Lung (tissue), 11 donors: ENCODE measurements at regions not wholly inside any gene's neighbourhood (a gene's known extent, or its start where the extent isn't known, plus 50 kb on each side); places are given as distances from the start of the nearest gene placed in this dataset.

Experiments used
- ATAC-seq: fragments of 200-7000 bp; cut with Tn5 transposase; one replicate; pipeline ENCODE4 v1.9.1; 2020; ENCODE audit warnings: moderate number of reproducible peaks; ENCODE audit not compliant: insufficient read depth, low FRiP score
- DNase-seq, 3 donors: peaks; one replicate each; pipeline ENCODE4 v3.0.0-alpha.2; 2013 to 2017
- H3K27ac ChIP-seq, 2 donors: one replicate each; pipeline ENCODE4 v1.5.1; 2013; ENCODE audit warnings: mild to moderate bottlenecking in 2 of 2, moderate library complexity in 2 of 2, control low read depth in 1 of 2, inconsistent platforms in 1 of 2, low read depth in 1 of 2, low read length in 1 of 2
- H3K27me3 ChIP-seq, 3 donors: one replicate each; pipeline ENCODE4 v1.5.1; 2013; ENCODE audit warnings: low read length in 2 of 3; ENCODE audit not compliant: control insufficient read depth in 3 of 3, insufficient read depth in 3 of 3
- H3K36me3 ChIP-seq, 4 donors: one replicate each; pipeline ENCODE4 v1.5.1; 2013; ENCODE audit warnings: low read length in 4 of 4, mild to moderate bottlenecking in 1 of 4, moderate library complexity in 1 of 4; ENCODE audit not compliant: control insufficient read depth in 4 of 4, insufficient read depth in 4 of 4
- H3K4me1 ChIP-seq, 5 donors: one replicate each; pipeline ENCODE4 v1.5.1; 2013; ENCODE audit warnings: low read length in 5 of 5, mild to moderate bottlenecking in 2 of 5, moderate library complexity in 1 of 5; ENCODE audit not compliant: control insufficient read depth in 5 of 5, insufficient read depth in 5 of 5
- H3K4me3 ChIP-seq: one replicate; pipeline ENCODE4 v1.5.1; 2013; ENCODE audit warnings: mild to moderate bottlenecking, control low read depth, moderate library complexity
- H3K9ac ChIP-seq, 2 donors: one replicate each; pipeline ENCODE4 v1.5.1; 2013; ENCODE audit warnings: low read length in 2 of 2, control low read depth in 1 of 2; ENCODE audit not compliant: insufficient read depth in 1 of 2
- H3K9me3 ChIP-seq, 4 donors: one replicate each; pipeline ENCODE4 v1.5.1; 2013; ENCODE audit warnings: low read length in 3 of 4, mild to moderate bottlenecking in 1 of 4, moderate library complexity in 1 of 4; ENCODE audit not compliant: control insufficient read depth in 4 of 4, insufficient read depth in 3 of 4
- CTCF ChIP-seq: IDR thresholded peaks from 2 replicates; pipeline ENCODE4 v1.5.1; 2012; ENCODE audit warnings: mild to moderate bottlenecking; ENCODE audit errors: control extremely low read depth, extremely low read depth
- WGBS, 2 donors: extraction: QIAGEN DNeasy Blood & Tissue Kit; methylation state at CpG; one replicate each; pipeline ENCODE4 v1.1.7; 2013; 5-methylcytosine and 5-hydroxymethylcytosine counted together
- donor health status: control.
- donor health status: control.
- donor health status: Bipolar disorder and iron deficiency.
- donor health status: healthy.
- donor health status: DM: yes; HTN: yes; CAD: no.

- DNase-seq = no peak
- Histone ChIP-seq H3K4me1 (peaks cover 0 to 2% (median 0%) of the 10 kb centered on the region in 5 donors), H3K9me3 (peaks cover 0 to 2% (median 0%) of the 10 kb centered on the region in 4 donors), H3K27ac (no peak overlapping the region), H3K36me3 (no peaks in the 10 kb centered on the region), H3K27me3 (no peaks in the 10 kb centered on the region), H3K9ac (no peak overlapping the region), H3K4me3 (no peak overlapping the region)
- TF ChIP-seq CTCF = no peak
- no peak for ATAC-seq
- WGBS, 2 donors = 48 to 66% methylated on average over 2 of the region's 2 CpGs
Observed at GRCh38 chr5:93330506-93330905, 250.5 kb downstream of the NR2F1-AS1 start.

GRCh38 chr5:93329756-93330155, 251.3 kb downstream of the NR2F1-AS1 start:
- no peak for DNase-seq

GRCh38 chr5:93328833-93329232, 252.2 kb downstream of the NR2F1-AS1 start:
- no peak overlapping the region for H3K27ac ChIP-seq
- H3K27me3 ChIP-seq = no peaks in the 10 kb centered on the region
- ATAC-seq (no peak), DNase-seq (no peak)
- peaks cover 0 to 2% (median 0%) of the 10 kb centered on the region in 5 donors for H3K4me1 ChIP-seq
- no peaks in the 10 kb centered on the region for H3K36me3 ChIP-seq
- peaks cover 0 to 2% (median 0%) of the 10 kb centered on the region in 4 donors for H3K9me3 ChIP-seq
- no peak overlapping the region for H3K4me3 ChIP-seq
- 67 to 73% methylated on average over 1 of the region's 1 CpG for WGBS, 2 donors
- no peak for TF ChIP-seq CTCF
- no peak overlapping the region for H3K9ac ChIP-seq

More at GRCh38 chr5:93329756-93330155, 251.3 kb downstream of the NR2F1-AS1 start:
- Histone ChIP-seq H3K36me3 (no peaks in the 10 kb centered on the region), H3K27ac (no peak overlapping the region), H3K4me1 (peaks cover 0 to 2% (median 0%) of the 10 kb centered on the region in 5 donors), H3K9me3 (peaks cover 0 to 2% (median 0%) of the 10 kb centered on the region in 4 donors), H3K27me3 (no peaks in the 10 kb centered on the region), H3K4me3 (no peak overlapping the region), H3K9ac (no peak overlapping the region)
- no peak for TF ChIP-seq CTCF
- ATAC-seq = no peak
- WGBS, 2 donors = 80 to 84% methylated on average over 1 of the region's 1 CpG

DNA sequence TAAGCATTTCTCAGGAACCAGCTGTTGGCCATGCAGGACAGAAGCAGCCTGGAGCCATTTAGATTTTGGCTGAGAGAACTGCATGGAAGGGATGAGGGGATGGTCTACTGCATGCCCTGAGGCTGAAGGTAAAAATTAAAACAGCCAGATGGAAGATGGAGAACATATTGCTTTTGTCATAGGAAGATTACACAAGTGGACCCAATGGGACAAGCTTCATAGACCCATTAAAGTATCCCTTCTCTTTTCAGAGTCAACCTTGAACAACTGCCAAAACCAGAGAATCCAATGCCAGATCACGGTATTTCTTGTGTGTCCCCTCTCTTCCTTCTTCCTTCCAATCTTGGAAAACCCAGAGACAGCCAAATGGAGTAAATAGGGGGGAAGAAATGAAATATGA, 253.4 kb downstream of the NR2F1-AS1 start:
- Histone ChIP-seq H3K9me3 (peaks cover 0 to 2% (median 0%) of the 10 kb centered on the region in 4 donors), H3K36me3 (no peaks in the 10 kb centered on the region), H3K4me1 (no peaks in the 10 kb centered on the region), H3K27me3 (no peaks in the 10 kb centered on the region), H3K27ac (no peak overlapping the region), H3K4me3 (no peak overlapping the region), H3K9ac (no peak overlapping the region)
- DNase-seq (no peak), ATAC-seq (no peak)
- WGBS, 2 donors = 53 to 79% methylated on average over 1 of the region's 1 CpG
- no peak for TF ChIP-seq CTCF
